H9 (cell line): ENCODE measurements at regions not wholly inside any gene's neighbourhood (a gene's known extent, or its start where the extent isn't known, plus 50 kb on each side); places are given as distances from the start of the nearest gene placed in this dataset.

ENCODE experiments used
- DNase-seq: peaks from one replicate; pipeline ENCODE4 v3.0.0-alpha.2; 2017
- H2AFZ ChIP-seq: one replicate; pipeline ENCODE4 v1.6.1; 2013; ENCODE audit warnings: mild to moderate bottlenecking, low read length, control low read depth, moderate library complexity
- H2AK5ac ChIP-seq: 2 replicates; pipeline ENCODE4 v1.6.1; 2013; ENCODE audit warnings: low read length, control low read depth, mixed read lengths; ENCODE audit not compliant: insufficient read length
- H2BK120ac ChIP-seq: one replicate; pipeline ENCODE4 v1.6.1; 2013; ENCODE audit warnings: low read depth, mild to moderate bottlenecking, low read length, control low read depth, inconsistent platforms; ENCODE audit not compliant: poor library complexity, severe bottlenecking
- H2BK12ac ChIP-seq: 2 replicates; pipeline ENCODE4 v1.6.1; 2013; ENCODE audit warnings: low read length, control low read depth, mixed read lengths, low read depth; ENCODE audit not compliant: insufficient read length
- H2BK15ac ChIP-seq: 2 replicates; pipeline ENCODE4 v1.6.1; 2013; ENCODE audit warnings: low read depth, low read length, control low read depth
- H2BK20ac ChIP-seq: one replicate; pipeline ENCODE4 v1.6.1; 2013; ENCODE audit warnings: low read depth, mild to moderate bottlenecking, low read length, control low read depth, inconsistent platforms; ENCODE audit not compliant: poor library complexity, severe bottlenecking
- H2BK5ac ChIP-seq: 2 replicates; pipeline ENCODE4 v1.6.1; 2013; ENCODE audit warnings: low read length, control low read depth, mixed read lengths; ENCODE audit not compliant: insufficient read length
- H3K14ac ChIP-seq: 2 replicates; pipeline ENCODE4 v1.6.1; 2013; ENCODE audit warnings: low read length, control low read depth; ENCODE audit not compliant: insufficient read depth
- H3K18ac ChIP-seq: 2 replicates; pipeline ENCODE4 v1.6.1; 2013; ENCODE audit warnings: low read depth, mild to moderate bottlenecking, mixed read lengths, low read length, control low read depth; ENCODE audit not compliant: insufficient read length
- H3K23ac ChIP-seq: 2 replicates; pipeline ENCODE4 v1.6.1; 2013; ENCODE audit warnings: low read length, control low read depth, mixed read lengths, low read depth; ENCODE audit not compliant: insufficient read length
- H3K23me2 ChIP-seq: 2 replicates; pipeline ENCODE4 v1.6.1; 2013; ENCODE audit warnings: low read depth, mild to moderate bottlenecking, mixed read lengths, low read length, control low read depth; ENCODE audit not compliant: insufficient read length, poor library complexity, severe bottlenecking
- H3K27ac ChIP-seq: 2 replicates; pipeline ENCODE4 v1.5.1; 2013; ENCODE audit warnings: low read length, control low read depth, mixed read lengths, low read depth; ENCODE audit not compliant: insufficient read length
- H3K27me3 ChIP-seq: 2 replicates; pipeline ENCODE4 v1.6.1; 2013; ENCODE audit warnings: low read length, control low read depth, inconsistent platforms; ENCODE audit not compliant: insufficient read depth
- H3K4ac ChIP-seq: 2 replicates; pipeline ENCODE4 v1.6.1; 2013; ENCODE audit warnings: low read depth, mild to moderate bottlenecking, control low read depth, inconsistent platforms, low read length, moderate library complexity
- H3K4me1 ChIP-seq: 2 replicates; pipeline ENCODE4 v1.6.1; 2013; ENCODE audit warnings: low read length, control low read depth, inconsistent platforms; ENCODE audit not compliant: insufficient read depth
- H3K4me2 ChIP-seq: 2 replicates; pipeline ENCODE4 v1.6.1; 2013; ENCODE audit warnings: low read length, control low read depth, mixed read lengths; ENCODE audit not compliant: insufficient read length, insufficient read depth
- H3K56ac ChIP-seq: 2 replicates; pipeline ENCODE4 v1.6.1; 2013; ENCODE audit warnings: low read depth, mild to moderate bottlenecking, mixed read lengths, low read length, control low read depth; ENCODE audit not compliant: insufficient read length
- H3K79me1 ChIP-seq: 2 replicates; pipeline ENCODE4 v1.6.1; 2013; ENCODE audit warnings: low read depth, mild to moderate bottlenecking, moderate library complexity, low read length, control low read depth, inconsistent platforms; ENCODE audit not compliant: insufficient read depth, poor library complexity, severe bottlenecking
- H3K79me2 ChIP-seq: 2 replicates; pipeline ENCODE4 v1.6.1; 2013; ENCODE audit warnings: low read length, control low read depth, inconsistent platforms; ENCODE audit not compliant: insufficient read depth
- H3K9ac ChIP-seq: 2 replicates; pipeline ENCODE4 v1.6.1; 2013; ENCODE audit warnings: low read length, control low read depth, mixed read lengths; ENCODE audit not compliant: insufficient read length; ENCODE audit errors: extremely low read depth
- H3K9me3 ChIP-seq: one replicate; pipeline ENCODE4 v1.6.1; 2013; ENCODE audit warnings: low read depth, low read length, inconsistent platforms; ENCODE audit not compliant: control insufficient read depth
- H3T11ph ChIP-seq: one replicate; pipeline ENCODE4 v1.6.1; 2013; ENCODE audit warnings: mild to moderate bottlenecking, low read length, control low read depth, inconsistent platforms
- H4K20me1 ChIP-seq: one replicate; pipeline ENCODE4 v1.6.1; 2013; ENCODE audit not compliant: control insufficient read depth, insufficient read length, insufficient read depth
- H4K5ac ChIP-seq: 2 replicates; pipeline ENCODE4 v1.6.1; 2013; ENCODE audit warnings: low read depth, mild to moderate bottlenecking, mixed read lengths, low read length, control low read depth; ENCODE audit not compliant: insufficient read length
- H4K8ac ChIP-seq: replicated peaks from 2 replicates; pipeline ENCODE4 v1.6.1; 2013; ENCODE audit warnings: low read length, control low read depth, mixed read lengths, low read depth; ENCODE audit not compliant: insufficient read length
- H4K91ac ChIP-seq: 2 replicates; pipeline ENCODE4 v1.6.1; 2013; ENCODE audit warnings: low read depth, mild to moderate bottlenecking, moderate library complexity, mixed read lengths, low read length, control low read depth; ENCODE audit not compliant: insufficient read length
- H3K27ac Mint-ChIP-seq, 3 experiments: 2 replicates in 2 of 3; 3 replicates in 1 of 3; pipeline ENCODE4 v1.8.0; 2020 to 2021; ENCODE audit warnings: mixed read lengths in 3 of 3, mild to moderate bottlenecking in 1 of 3, moderate library complexity in 1 of 3
- H3K27me3 Mint-ChIP-seq: 2 replicates; pipeline ENCODE4 v1.8.0; 2021; ENCODE audit warnings: low read depth, mild to moderate bottlenecking, moderate library complexity, mixed read lengths
- H3K36me3 Mint-ChIP-seq, 3 experiments: 2 replicates in 2 of 3; 3 replicates in 1 of 3; pipeline ENCODE4 v1.8.0; 2020 to 2021; ENCODE audit warnings: low read depth in 3 of 3, mixed read lengths in 3 of 3; ENCODE audit not compliant: insufficient read depth in 1 of 3
- H3K4me1 Mint-ChIP-seq, 2 experiments: 2 replicates each; pipeline ENCODE4 v1.8.0; 2020; ENCODE audit warnings: mixed read lengths in 2 of 2
- H3K4me3 Mint-ChIP-seq, 2 experiments: 2 replicates in 1 of 2; 3 replicates in 1 of 2; pipeline ENCODE4 v1.8.0; 2020 to 2021; ENCODE audit warnings: mild to moderate bottlenecking in 2 of 2, mixed read lengths in 2 of 2, moderate library complexity in 1 of 2
- H3K9me3 Mint-ChIP-seq, 2 experiments: 2 replicates in 1 of 2; 3 replicates in 1 of 2; pipeline ENCODE4 v1.8.0; 2020; ENCODE audit warnings: mild to moderate bottlenecking in 2 of 2, mixed read lengths in 2 of 2, moderate library complexity in 1 of 2
- CTCF ChIP-seq: fragments of 200-600 bp; sonication (generic); conservative IDR thresholded peaks from 3 replicates; pipeline ENCODE4 v1.8.0; 2021; ENCODE audit warnings: antibody characterized with exemption, mild to moderate bottlenecking
- WGBS: extraction: QIAGEN DNeasy Blood & Tissue Kit; methylation state at CpG from one replicate; pipeline ENCODE4 v1.1.7; 2013; ENCODE audit warnings: missing lambda C conversion rate, low lambda C conversion rate, mixed read lengths; ENCODE audit not compliant: insufficient read length; ENCODE audit errors: extremely low coverage; 5-methylcytosine and 5-hydroxymethylcytosine counted together

DNA sequence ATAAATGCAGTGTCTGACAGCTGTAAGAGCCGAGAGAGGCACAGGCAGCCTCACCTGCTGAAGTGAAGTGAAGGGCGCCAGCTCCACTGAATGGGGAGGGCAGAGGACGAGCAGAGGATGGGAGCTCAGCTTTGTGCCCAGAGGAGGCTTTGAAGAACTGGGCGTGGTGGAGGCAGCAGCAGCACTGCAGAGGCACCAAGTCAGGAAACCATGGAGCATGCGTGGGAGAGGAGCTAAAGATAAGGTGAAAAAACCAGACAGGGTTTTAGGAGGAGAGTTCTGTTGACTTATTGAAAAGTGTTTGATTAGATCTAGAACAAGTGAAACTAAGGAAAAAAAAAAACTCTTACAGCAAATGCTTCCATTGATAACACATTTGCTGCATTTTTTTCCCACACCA is 216.4 kb downstream of the CXCL12 start:
- H3K27ac ChIP-seq, result no peak overlapping the region
- H3K4me2 ChIP-seq, result no peak overlapping the region
- no peaks in the 10 kb centered on the region for H3K27me3 ChIP-seq
- Mint-ChIP-seq H3K36me3 (no peaks in the 10 kb centered on the region), H3K27ac (no peak overlapping the region), H3K4me1 (peaks cover 7 to 9% of the 10 kb centered on the region in 2 experiments), H3K27me3 (peaks cover 3% of the 10 kb centered on the region; the same call in 1 of the 2 replicates), H3K9me3 (no peaks in the 10 kb centered on the region; a peak in 2 of 5 replicates), H3K4me3 (no peak overlapping the region)
- no peak for DNase-seq
- no peak overlapping the region for H2BK15ac ChIP-seq
- no peaks in the 10 kb centered on the region for H3K9me3 ChIP-seq
- no peaks in the 10 kb centered on the region for H3K23me2 ChIP-seq
- H4K20me1 ChIP-seq, result no peaks in the 10 kb centered on the region
- H3K18ac ChIP-seq, result no peak overlapping the region
- no peak overlapping the region for H2AK5ac ChIP-seq
- no peak overlapping the region for H3T11ph ChIP-seq
- no peak overlapping the region for H4K5ac ChIP-seq
- H4K91ac ChIP-seq, result no peak overlapping the region
- no peak overlapping the region for H3K56ac ChIP-seq
- no peaks in the 10 kb centered on the region for H3K4me1 ChIP-seq
- no peak overlapping the region for H2BK120ac ChIP-seq
- no peaks in the 10 kb centered on the region; the same call in 1 of the 2 replicates for H3K79me2 ChIP-seq
- no peak overlapping the region for H2BK5ac ChIP-seq
- H3K23ac ChIP-seq, result no peak overlapping the region
- H3K79me1 ChIP-seq, result no peaks in the 10 kb centered on the region
- H3K14ac ChIP-seq, result no peak overlapping the region
- WGBS, result no CpG with 5 or more reads among the region's 5 CpGs
- no peak overlapping the region for H2BK20ac ChIP-seq
- no peak overlapping the region for H3K4ac ChIP-seq
- TF ChIP-seq CTCF, result no peak
- no peak overlapping the region for H4K8ac ChIP-seq
- no peak overlapping the region for H2AFZ ChIP-seq
- no peak overlapping the region for H3K9ac ChIP-seq
- H2BK12ac ChIP-seq, result no peak overlapping the region
